Transverse colon (tissue), 4 donors: ENCODE measurements at regions not wholly inside any gene's neighbourhood (a gene's known extent, or its start where the extent isn't known, plus 50 kb on each side); places are given as distances from the start of the nearest gene placed in this dataset.

ENCODE experiments used
- DNase-seq: peaks from one replicate; pipeline ENCODE4 v3.0.0-alpha.2; 2019
- H3K27ac ChIP-seq, 4 donors: fragments of 200-600 bp; sonication (generic); 2 replicates each; pipeline ENCODE4 v1.5.1; 2016 to 2018; ENCODE audit warnings: inconsistent platforms in 4 of 4
- H3K27me3 ChIP-seq: fragments of 200-600 bp; sonication (generic); 2 replicates; pipeline ENCODE4 v1.5.1; 2017; ENCODE audit warnings: inconsistent platforms
- H3K36me3 ChIP-seq, 4 donors: fragments of 200-600 bp; sonication (generic); 2 replicates each; pipeline ENCODE4 v1.5.1; 2017 to 2019; ENCODE audit warnings: inconsistent platforms in 4 of 4
- H3K4me1 ChIP-seq, 4 donors: fragments of 200-600 bp; sonication (generic); 2 replicates each; pipeline ENCODE4 v1.5.1; 2017 to 2020; ENCODE audit warnings: inconsistent platforms in 4 of 4
- H3K4me3 ChIP-seq, 4 donors: fragments of 200-600 bp; sonication (generic); 1 replicate in 1 of 4; 2 replicates in 3 of 4; pipeline versions ENCODE4 v1.5.1 to v1.6.1; 2017 to 2019; ENCODE audit warnings: inconsistent platforms in 4 of 4
- H3K9me3 ChIP-seq, 2 donors: fragments of 200-600 bp; sonication (generic); 2 replicates each; pipeline ENCODE4 v1.5.1; 2017 to 2019; ENCODE audit warnings: inconsistent platforms in 2 of 2
- EP300 ChIP-seq: sonication (generic); formaldehyde crosslinking; IDR thresholded peaks from one replicate; pipeline ENCODE4 v1.6.1; 2017; ENCODE audit warnings: antibody characterized with exemption, low read depth
- POLR2A ChIP-seq: fragments of 450-650 bp; IDR thresholded peaks from one replicate; pipeline ENCODE4 v1.6.1; 2016; ENCODE audit warnings: antibody characterized with exemption, mild to moderate bottlenecking, moderate library complexity
- POLR2AphosphoS5 ChIP-seq, 3 donors: sonication (generic); formaldehyde crosslinking; IDR thresholded peaks; one replicate each; pipeline ENCODE4 v1.6.1; 2016; ENCODE audit warnings: antibody characterized with exemption in 3 of 3
- WGBS, 2 donors: methylation state at CpG; one replicate each; pipeline ENCODE4 v1.1.5; 2018; ENCODE audit warnings: low coverage in 1 of 2; 5-methylcytosine and 5-hydroxymethylcytosine counted together
- in situ Hi-C, 4 donors: fragments of 200-750 bp; cut with MboI; loops; one replicate each; pipeline versions ENCODE4 v1.15.0 to v1.15.1; 2017; ENCODE audit warnings: low sequenced_read_pairs in 3 of 4, low pct_ligation_motif_present in 1 of 4, low pct_unique_long_range_greater_than_20kb in 1 of 4
- intact Hi-C: fragments of 100-400 bp; cut with DNase I; formaldehyde crosslinking; loops from one replicate; pipeline ENCODE4 v1.15.1; 2023; ENCODE audit warnings: low total_unique reads
- TF ChIP-seq, protein P1 (sequence below), 5 experiments: fragments of 200-600 bp in 3 of 5; fragments of 450-650 bp in 2 of 5; sonication (generic) in 3 of 5; IDR thresholded peaks; 1 replicate in 2 of 5; 2 replicates in 3 of 5; pipeline ENCODE4 v1.5.1; 2016 to 2017; ENCODE audit warnings: antibody characterized with exemption in 5 of 5, inconsistent platforms in 3 of 5, mild to moderate bottlenecking in 2 of 5, moderate library complexity in 1 of 5

DNA sequence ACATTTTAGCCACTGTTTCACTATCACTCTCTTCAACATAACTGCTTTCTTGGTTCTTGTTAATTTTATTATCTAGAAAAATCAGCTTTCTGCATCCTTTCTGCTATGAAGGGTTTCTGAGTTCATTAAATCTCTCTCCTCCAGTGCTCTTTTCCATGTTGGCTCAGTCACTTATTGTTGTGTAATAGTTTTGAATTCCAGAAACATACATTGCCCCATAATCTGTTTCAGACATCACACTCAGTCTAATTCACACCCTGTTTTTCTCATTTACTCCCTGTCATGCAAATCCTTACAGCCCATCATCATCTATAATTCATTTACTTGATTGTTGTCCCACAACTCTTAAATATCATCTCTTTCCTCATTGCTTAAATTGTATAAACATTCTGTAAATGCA, 176.1 kb upstream of the CDH12 start:
- H3K36me3 ChIP-seq, result no peaks in the 10 kb centered on the region
- H3K4me3 ChIP-seq, result no peak overlapping the region
- in situ Hi-C loops, result no loop called here
- H3K9me3 ChIP-seq, result no peaks in the 10 kb centered on the region
- no peaks in the 10 kb centered on the region for H3K27me3 ChIP-seq
- intact Hi-C loops, result no loop called here
- TF ChIP-seq, protein P1, sequence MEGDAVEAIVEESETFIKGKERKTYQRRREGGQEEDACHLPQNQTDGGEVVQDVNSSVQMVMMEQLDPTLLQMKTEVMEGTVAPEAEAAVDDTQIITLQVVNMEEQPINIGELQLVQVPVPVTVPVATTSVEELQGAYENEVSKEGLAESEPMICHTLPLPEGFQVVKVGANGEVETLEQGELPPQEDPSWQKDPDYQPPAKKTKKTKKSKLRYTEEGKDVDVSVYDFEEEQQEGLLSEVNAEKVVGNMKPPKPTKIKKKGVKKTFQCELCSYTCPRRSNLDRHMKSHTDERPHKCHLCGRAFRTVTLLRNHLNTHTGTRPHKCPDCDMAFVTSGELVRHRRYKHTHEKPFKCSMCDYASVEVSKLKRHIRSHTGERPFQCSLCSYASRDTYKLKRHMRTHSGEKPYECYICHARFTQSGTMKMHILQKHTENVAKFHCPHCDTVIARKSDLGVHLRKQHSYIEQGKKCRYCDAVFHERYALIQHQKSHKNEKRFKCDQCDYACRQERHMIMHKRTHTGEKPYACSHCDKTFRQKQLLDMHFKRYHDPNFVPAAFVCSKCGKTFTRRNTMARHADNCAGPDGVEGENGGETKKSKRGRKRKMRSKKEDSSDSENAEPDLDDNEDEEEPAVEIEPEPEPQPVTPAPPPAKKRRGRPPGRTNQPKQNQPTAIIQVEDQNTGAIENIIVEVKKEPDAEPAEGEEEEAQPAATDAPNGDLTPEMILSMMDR (IDR thresholded peaks at IDR 0.05), result no peak
- TF ChIP-seq EP300, result no peak
- TF ChIP-seq POLR2A, result no peak
- no peak for TF ChIP-seq POLR2AphosphoS5 (IDR thresholded peaks at IDR 0.05)
- no peak for DNase-seq
- no peaks in the 10 kb centered on the region for H3K4me1 ChIP-seq
- H3K27ac ChIP-seq, result no peak overlapping the region

DNA sequence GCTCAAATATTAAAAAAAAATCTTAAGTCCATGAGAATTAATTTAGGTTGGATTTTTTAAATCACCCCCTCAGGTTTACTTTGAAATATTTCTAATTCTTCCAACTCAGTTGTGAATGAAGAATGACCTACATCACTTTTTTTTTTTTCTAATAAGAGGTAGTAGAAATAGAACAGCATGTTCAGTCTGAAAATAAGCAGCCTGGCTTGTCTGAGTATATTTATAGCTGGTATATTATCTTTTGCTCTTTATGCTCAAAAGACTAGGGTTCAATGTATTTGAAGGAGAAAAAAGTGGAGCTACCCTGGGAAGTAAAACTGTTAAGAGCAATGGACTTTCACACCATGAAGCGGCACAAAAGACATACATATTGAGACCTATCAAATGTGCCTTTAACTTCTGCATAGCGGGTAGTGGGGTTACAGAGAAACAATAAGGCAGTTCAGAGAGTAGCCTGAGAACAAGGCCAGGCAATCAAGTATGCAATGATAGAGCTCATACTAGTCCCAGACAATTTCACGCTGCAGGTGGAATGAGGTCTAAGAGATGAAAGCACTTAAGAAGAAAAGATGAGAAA, 175.4 kb upstream of the CDH12 start:
- H3K4me3 ChIP-seq, result no peak overlapping the region
- intact Hi-C loops (no loop called here), in situ Hi-C loops (no loop called here)
- H3K27me3 ChIP-seq, result no peaks in the 10 kb centered on the region
- no peak overlapping the region for H3K27ac ChIP-seq
- DNase-seq, result no peak
- TF ChIP-seq, protein P1 (IDR thresholded peaks at IDR 0.05), result no peak
- no peak for TF ChIP-seq POLR2A
- no peak for TF ChIP-seq EP300
- TF ChIP-seq POLR2AphosphoS5 (IDR thresholded peaks at IDR 0.05), result no peak
- H3K4me1 ChIP-seq, result no peaks in the 10 kb centered on the region
- no peaks in the 10 kb centered on the region for H3K9me3 ChIP-seq
- 89 to 91% methylated on average over 3 of the region's 3 CpGs for WGBS, 2 donors
- no peaks in the 10 kb centered on the region for H3K36me3 ChIP-seq

DNA sequence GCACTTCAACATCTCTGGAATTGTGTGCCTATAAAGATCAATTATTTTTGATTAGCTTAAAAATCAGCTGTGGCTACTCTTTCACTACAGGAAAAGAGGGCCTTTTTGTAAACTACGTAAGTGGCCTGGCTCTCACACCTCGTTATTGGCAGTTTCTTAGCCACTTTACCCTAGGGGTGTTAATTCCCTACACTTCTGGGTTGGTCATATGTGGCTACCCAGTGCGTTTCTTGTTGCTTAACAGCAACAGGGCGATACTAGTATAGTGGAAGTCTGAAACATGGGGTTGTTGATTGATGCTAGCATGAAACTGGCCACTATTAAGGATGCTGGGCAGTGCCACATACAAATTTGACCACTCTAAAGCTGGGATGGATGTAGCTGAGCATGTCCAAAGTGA, 174.7 kb upstream of the CDH12 start:
- 80 to 86% methylated on average over 3 to 4 of the region's 4 CpGs for WGBS, 2 donors
- Histone ChIP-seq H3K9me3 (no peaks in the 10 kb centered on the region), H3K36me3 (no peaks in the 10 kb centered on the region), H3K27me3 (no peaks in the 10 kb centered on the region), H3K27ac (no peak overlapping the region), H3K4me3 (no peak overlapping the region), H3K4me1 (no peaks in the 10 kb centered on the region)
- TF ChIP-seq POLR2AphosphoS5 (IDR thresholded peaks at IDR 0.05) (no peak), EP300 (no peak), POLR2A (no peak)
- TF ChIP-seq, protein P1 (IDR thresholded peaks at IDR 0.05), result no peak
- in situ Hi-C loops, result no loop called here
- intact Hi-C loops, result no loop called here
- DNase-seq, result no peak

DNA sequence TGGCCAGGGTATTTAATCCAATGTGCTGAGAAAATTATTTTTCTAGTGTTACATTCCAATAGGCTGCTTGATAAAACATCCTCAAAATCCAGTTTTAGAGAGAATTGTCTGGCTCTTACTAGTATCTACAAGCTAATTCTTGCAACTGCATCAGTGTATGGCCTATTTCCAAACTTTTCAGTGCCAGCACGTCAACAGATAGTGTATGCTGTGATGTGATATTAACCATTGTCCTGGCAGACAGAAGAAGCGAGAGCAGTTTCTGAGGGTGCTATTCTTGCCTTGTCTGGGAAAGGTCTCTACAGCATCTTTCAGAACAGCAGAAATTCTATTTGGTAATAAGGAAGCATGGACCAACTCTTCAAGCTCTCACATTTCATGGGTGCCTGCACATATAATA, 174.2 kb upstream of the CDH12 start:
- H3K9me3 ChIP-seq, result no peaks in the 10 kb centered on the region
- no peaks in the 10 kb centered on the region for H3K36me3 ChIP-seq
- intact Hi-C loops (no loop called here), in situ Hi-C loops (no loop called here)
- no peaks in the 10 kb centered on the region for H3K4me1 ChIP-seq
- DNase-seq, result no peak
- 67 to 92% methylated on average over 2 of the region's 2 CpGs for WGBS, 2 donors
- no peak overlapping the region for H3K27ac ChIP-seq
- H3K4me3 ChIP-seq, result no peak overlapping the region
- H3K27me3 ChIP-seq, result no peaks in the 10 kb centered on the region
- no peak for TF ChIP-seq POLR2AphosphoS5 (IDR thresholded peaks at IDR 0.05)
